ENCODE measurements at regions not wholly inside any gene's neighbourhood (a gene's known extent, or its start where the extent isn't known, plus 50 kb on each side); places are given as distances from the start of the nearest gene placed in this dataset.

DNA sequence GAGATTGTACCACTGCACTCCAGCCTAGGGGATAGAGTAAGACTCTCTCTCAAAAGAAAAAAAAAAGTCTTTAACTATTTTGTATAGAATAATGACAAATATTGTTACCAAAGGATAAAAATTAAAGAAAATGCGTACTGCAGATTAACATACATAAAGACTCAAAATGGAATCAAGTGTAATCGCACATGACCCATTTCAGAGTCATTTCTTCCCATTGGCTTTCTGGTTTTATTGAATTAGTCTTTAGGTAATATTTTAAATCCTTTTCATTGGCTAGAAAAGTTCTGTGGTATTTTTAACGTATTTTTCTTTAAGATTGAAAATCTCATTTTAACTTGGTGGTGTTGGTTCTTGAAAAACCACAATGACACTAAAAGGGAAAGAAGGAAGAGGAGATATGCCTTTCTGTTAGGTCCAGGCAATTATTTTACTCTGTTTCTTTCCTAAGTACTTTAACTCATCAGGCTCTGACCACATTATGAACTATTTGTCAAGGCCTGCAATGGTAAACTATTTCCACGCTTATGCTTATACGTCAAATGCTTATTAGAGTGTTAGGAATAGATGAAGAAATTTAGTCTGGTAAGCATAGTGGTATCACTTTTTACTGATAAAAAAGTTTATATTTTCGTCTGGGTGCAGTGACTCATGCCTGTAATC, 52.3 kb downstream of the PLEKHG1 start:
- DNase-seq (ENCODE audit: extremely low read depth, low read depth): no peak

DNA sequence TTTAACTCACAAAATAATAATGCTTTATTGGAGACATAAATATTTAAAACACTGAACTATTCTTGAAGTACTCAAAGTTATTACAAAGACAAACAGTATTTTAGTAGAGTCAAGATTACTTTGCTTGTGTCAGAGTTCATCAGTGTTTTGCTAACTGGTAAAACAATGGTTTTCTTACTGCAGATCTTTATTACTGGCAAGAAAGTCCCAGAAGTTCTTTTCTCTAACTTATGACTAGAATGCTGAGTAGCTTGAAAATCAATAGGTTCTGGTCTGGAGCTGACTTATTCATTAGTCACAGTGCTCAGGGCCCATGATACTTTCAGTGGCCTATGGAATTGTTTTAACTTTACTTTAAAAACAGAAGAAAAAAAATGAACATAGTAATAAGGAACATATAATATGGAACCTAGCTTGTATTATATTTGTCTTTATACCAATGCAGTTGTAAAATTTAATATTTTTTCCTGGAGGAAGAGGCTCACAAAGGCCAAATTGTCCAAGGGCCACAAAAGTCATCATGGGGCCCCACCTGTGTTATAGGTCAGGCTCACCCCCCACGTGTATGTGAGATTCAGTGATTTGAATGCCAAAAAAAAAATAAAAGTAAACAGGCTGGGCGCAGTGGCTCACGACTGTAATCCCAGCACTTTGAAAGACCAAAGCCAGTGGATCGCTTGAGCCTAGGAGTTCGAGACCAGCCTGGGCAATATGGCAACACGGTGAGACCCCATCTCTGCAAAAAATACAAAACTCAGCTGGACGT, 53.3 kb downstream of the PLEKHG1 start:
- DNase-seq (ENCODE audit: extremely low read depth, low read depth): no peak

DNA sequence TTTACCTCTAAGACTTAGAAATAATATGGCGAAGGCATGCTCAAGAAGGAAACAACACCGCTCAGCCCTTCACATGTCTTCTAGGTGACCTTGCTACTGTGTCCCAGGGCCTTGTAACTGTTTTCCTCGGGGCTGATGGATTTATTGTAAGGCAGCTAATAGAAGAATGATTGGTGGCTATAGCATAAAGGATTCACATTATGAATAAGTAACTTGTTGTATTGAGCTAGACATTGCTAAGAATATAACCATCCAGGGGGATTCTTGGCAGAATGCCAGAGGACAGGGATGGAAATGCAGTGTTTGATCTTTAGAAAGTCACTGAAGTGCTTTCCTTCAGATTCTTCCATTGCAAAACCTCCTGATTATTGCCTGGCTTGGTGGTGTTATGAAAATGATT, 54.9 kb downstream of the PLEKHG1 start:
- no peak for DNase-seq (ENCODE audit: extremely low read depth, low read depth)

DNA sequence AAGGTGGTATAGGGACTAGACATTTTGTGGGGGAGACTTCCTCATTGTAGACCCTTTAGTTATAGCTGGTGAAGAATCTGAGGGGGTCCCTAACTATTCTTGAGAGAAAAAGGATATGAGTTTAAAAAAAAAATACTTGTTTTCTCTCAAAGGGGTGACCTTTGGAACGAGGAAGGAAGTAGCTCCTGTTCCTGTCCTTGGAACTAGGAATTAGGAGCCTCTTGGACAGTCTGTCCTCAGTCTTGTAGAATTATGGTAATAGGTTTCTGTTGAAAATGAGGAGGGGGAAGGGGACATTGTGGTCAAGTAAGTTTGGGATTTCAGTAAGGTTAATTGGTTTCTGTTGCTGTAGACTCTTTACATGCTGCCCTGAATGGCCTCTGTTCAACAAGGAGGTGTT, 56.5 kb downstream of the PLEKHG1 start:
- no peak for DNase-seq (ENCODE audit: extremely low read depth, low read depth)

DNA sequence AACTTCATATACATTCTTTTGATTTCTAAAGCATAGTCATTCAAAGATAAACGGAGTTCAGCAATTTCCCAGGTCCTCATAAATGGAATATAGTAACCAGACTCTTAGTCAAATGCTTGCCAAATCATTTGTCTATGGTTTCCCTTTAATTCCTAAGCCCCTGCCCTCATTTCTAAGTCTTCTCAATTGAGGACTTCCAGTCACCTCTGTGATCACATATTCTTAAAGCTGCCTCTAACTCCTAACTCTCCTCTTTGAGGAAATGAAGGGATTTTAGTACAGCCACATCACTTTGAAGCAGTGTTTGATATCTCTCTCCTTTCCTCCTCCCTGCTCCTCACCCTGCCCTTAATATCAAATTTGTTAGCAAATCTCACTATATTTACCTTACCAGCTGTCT, 58.7 kb downstream of the PLEKHG1 start:
- no peak for DNase-seq (ENCODE audit: extremely low read depth, low read depth)

DNA sequence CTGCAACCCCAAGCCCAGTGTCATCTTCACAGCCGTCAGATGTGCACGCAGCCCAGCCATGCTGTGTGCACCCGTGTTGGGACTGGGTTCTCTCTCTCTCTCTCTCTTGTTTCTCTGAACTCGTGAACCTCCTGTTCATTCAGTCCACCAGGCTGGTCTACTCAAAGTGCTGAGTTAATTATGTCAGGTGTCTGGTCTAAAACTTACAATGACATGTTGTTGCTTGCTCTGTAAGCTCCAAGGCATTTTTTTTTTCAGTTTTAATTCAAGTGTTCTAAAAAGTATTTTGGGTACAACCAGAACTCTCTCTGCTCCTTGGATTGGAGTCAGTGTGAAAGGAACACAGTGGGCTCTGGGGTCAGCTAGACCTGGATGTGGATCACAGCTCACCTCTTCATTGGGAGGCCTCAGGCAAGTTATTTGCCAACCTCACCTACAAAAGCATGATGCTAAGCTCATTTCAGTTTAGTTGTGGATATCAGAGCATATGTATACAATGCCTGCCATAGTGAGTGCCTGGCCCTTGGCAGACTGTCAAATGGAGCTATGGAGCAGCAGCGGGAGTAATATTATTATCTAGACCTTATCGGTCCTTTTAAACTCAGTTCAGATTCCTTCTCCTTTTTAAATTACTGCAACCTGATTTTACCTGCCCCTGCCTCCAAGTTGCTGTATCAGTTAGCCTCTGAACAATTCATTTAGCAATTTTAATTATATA, 59.5 kb downstream of the PLEKHG1 start:
- DNase-seq (ENCODE audit: extremely low read depth, low read depth): no peak

DNA sequence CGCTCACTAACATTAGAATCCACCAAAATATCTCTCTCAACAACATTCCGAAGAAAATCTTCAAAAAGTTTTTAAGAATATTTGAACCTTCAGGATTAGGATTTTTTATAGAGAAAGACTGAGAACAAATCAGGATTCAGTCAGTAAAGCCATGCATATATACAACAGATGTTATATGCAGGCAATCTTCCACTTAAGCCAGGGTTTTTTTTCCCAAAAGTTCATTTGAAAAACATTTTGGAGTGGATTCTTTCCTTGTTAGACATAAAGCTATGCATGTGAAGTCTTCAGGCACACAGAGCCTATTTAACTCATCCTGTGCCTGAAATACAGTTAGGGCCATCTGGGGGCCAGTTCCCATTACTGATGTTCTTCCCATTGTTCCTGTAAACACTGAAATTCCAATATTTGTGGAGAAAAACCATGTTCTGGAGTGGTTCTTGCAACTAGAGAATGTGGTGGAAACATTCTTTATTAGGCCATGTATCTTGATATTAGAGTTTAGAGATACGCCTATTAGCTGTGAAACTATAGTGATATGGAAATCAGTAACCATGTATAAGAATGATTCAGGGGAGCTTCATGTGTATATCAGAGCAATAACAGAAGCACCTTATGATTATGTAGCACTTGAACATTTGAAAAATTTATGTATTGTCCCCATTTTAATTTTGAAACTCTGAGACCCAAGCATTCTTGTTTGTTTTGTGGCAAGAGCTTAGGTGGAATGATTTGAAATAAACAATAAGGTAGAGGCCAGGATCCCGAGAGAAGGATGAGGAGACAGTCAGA, 61.7 kb downstream of the PLEKHG1 start:
- DNase-seq (ENCODE audit: extremely low read depth, low read depth): no peak

DNA sequence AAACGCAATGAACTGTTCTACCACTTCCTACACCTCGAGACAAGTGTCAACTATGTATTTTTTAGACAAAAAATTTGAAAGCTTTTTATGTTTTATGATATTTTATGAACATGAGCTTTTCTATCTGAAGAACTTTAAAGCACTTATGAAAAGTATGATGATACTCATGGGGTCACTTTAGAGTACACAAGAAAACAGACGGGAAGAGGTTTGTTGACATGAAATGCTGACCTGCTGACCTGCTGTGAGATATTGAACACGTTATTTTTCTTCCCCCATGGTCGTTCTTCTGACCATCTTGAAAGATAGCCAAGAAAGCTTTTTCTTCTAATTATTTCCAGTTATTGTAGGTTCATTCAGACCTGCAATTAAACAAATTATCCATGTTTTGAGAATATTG, 63.1 kb downstream of the PLEKHG1 start:
- DNase-seq (ENCODE audit: extremely low read depth, low read depth): no peak

DNA sequence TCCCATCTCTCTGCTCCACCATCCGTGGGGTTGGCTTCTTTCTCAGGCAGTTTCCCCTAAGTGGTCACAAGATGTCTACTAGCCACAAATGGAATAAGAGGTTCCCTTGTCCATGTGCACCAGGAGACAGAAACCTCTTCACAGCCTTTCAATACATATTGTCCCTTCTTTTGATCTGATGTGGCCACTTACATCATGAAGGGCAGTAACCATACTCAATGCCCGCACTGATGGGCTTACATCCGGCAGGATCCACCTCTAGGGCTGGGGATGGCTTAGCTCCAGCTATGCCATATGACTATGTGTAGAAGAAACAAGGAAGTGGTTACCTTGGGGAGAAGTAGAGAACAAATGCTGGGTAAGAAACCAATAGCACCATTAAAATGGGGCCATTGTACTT, 64.4 kb downstream of the PLEKHG1 start:
- no peak for DNase-seq (ENCODE audit: extremely low read depth, low read depth)

DNA sequence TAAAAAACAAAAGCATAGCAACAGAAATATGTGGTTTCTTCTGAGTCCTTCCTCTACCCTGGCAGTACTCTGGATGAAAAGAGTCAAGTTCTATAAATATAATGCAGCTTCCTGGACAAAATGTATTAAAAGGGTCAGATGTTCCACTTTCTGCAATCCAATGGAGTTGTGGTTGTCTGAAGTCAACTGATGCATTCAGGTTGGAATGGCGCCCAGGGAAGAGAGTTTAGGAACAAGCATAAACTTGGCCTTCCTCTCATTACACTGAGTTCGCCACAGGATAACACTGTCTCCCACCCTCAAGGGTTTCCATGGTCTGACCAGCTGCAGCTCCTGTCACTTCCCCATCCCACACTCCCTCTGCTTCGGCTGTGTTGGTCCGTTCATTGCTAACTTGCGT, 66.4 kb downstream of the PLEKHG1 start:
- DNase-seq (ENCODE audit: extremely low read depth, low read depth): no peak

DNA sequence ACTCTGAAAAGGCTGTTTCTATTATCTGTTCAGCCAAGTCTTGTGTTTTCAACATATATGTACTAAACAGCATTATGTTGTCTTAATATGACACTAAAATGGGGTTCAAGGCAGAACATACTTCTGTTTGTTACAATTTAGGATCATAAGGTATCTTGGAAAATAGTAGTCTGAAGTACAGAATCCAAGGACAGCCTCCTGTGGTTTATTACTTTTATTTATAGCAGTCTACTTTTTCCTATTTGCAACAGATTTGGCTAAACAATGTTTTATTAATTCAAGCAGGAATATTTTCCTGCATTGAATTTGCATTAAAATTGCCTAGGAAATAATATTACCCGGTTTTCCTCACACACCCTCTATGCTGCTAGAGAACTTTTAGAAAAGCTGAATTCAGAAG, 67.7 kb downstream of the PLEKHG1 start:
- DNase-seq (ENCODE audit: extremely low read depth, low read depth): no peak

DNA sequence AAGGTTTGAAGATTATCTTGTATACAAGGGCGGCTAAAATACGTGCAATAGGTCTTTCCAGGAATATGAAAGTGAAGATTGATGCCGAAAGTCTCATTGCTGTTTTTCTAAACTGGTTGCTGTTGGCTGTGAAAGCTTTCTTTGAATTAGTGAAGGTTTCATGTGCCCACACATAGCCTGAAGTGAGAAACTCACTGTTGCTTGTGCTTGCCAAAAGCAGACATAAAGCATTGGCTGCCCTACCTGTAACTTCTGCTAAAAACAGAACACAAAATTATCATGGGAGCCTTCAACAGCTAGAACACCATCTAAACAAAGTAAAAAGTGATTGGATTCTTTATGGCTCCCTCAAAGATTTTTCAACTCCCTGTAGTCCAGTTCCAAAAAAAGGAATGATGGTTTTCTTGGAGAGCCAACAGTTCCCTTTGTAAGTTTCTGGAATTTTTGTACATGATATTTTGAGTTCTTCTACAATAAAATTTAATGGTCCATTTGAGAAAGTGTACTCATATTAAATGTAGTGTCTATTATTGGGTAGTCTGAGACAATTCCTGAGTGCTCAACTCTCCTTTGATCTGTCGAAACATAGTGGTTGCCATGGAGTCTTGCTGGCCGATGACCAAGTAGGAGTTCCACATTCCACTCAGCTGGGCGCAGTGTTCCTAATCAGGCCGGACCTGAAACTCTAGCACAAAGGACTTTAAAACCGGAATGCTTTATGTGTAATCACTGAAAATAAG, 68.5 kb downstream of the PLEKHG1 start:
- DNase-seq (ENCODE audit: extremely low read depth, low read depth): peak; percentile 24

DNA sequence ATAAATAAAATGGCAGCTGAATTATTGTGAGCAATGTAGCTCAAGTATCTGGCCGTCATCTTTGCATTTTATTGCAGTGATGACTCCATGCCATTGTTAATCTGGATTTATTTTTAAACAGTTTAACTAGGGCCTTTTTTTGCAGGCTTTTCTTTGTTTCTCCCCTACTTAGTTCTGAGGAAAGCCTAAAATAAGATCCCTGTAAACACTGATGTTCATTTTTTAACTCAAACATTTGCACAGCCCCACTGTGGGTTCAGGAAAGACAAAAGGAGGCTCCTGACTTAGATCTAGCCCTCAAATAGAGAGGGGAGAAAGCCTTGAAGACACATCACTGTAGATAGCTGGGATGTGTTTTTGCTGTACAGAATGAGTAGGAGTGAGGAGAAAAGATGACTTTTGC, 69.2 kb downstream of the PLEKHG1 start:
- no peak for DNase-seq (ENCODE audit: extremely low read depth, low read depth)

DNA sequence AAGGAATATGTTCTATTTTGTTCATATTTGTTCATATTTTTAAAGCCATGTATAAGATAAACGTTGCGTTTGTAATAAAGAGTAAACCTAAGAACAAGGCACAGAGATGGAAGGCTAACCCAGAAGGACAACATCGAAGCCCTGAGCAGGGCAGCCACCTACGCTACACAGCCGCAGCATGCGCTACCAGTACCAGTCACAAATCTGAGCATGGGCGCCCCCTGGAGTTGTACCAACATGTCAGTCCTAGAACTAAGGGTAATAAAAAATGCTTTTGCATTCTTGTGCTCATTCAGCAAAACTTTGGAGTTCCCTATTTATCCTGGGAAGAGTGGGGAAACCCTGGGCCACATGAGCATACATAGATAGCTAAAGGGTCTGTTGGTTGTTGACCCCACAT, 70.6 kb downstream of the PLEKHG1 start:
- no peak for DNase-seq (ENCODE audit: extremely low read depth, low read depth)

DNA sequence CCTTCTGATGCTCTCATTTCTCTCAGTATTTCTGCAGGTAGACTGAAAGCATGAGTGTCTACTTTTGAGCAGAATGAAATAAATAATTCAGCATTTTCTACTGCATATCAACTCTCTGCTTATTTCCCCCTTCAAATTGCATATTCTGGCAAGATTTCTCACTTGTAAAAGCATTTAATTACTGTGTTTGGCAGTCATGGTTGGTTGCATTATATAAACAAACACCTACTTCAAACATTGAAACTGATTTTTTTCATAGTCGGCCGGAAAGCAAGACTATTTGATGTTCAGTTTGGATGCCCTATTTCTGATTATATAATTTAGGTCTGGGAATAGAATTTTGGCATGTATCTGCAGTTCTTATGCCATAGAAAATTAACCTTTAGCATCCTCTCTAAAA, 73.1 kb downstream of the PLEKHG1 start:
- no peak for DNase-seq (ENCODE audit: extremely low read depth, low read depth)

DNA sequence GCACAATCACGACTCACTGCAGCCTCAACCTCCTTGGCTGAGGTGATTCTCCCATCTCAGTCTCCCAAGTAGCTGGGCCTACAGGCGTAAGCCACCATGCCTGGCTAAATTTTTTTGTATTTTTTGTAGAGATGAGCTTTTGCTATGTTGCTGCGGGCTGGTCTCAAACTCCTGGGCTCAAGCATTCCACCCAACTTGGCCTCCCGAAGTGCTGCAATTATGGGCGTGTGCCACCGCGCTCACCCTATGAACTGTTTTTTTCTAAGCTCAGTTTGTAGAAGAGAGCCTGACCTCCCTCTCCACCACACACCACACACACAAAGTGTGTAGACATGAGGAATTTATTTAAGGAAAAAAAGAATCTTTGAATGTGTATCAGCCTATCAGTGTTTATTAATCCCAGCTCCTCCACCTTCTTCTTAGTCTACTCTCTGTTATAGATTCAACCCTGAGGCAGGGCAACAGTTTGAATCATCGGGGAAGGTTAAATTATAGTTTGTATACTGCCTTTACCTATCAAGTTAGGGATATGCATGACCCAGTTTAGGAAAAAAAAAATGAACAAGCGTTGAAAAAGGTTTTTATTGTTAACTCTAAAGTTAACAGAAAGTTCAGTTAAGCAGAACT, 74.1 kb downstream of the PLEKHG1 start:
- DNase-seq (ENCODE audit: extremely low read depth, low read depth): no peak

DNA sequence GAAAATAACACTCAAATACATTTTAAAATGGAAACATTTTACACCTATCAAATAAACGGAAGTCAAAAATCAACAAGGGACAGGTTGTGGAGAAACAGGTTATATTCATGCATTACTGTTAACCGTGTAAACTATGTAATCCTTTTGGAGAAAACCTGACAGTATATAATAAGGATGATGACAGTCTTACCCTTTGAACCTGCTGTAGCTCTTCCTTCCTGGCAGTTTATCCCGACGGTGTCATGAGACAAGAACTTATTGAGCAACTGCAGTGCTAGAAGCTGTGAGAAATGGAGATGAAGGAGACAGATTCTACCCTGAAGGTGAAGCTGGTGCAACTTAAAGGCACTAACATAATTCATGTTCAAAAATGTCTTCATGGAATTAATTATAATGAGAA, 76.7 kb downstream of the PLEKHG1 start:
- no peak for DNase-seq (ENCODE audit: extremely low read depth, low read depth)

DNA sequence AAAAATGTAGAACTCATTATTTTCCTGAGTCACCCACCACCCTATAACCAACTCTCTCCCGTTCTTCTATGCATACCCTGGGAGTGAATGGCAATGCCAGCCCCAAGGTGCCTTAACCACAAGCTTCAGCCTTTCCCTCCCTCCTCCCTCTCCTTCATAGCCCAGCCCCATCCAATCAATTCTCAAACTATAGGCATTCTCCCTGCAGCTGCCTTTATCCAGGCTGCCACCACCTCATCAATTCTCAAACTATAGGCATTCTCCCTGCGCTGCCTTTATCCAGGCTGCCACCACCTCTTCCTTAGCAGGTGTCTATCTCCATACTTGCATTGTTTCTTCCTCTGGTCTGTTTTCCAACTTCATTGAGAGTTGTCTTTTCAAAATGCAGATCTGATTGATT, 77.1 kb downstream of the PLEKHG1 start:
- no peak for DNase-seq (ENCODE audit: extremely low read depth, low read depth)

DNA sequence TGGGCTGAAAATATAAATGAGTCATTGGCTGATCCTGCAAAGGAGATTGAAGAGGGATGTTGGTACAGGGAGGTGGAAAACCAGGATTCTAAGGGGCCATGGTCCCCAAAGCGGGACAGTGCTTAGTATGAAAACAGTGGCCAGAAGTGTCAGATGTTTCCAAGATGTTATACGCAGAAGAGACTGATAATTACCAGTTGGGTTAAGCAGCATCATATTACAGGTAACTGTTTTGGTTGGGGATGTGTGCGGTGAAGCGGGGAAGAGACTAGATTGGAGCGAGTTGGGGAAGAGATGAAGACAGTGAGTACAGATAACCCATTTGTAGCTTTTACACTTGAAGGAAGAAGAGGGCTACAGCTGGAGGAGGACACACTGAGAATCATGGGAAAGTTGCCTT, 80.8 kb downstream of the PLEKHG1 start:
- no peak for DNase-seq (ENCODE audit: extremely low read depth, low read depth)
